A673 (cell line): ENCODE measurements at regions not wholly inside any gene's neighbourhood (a gene's known extent, or its start where the extent isn't known, plus 50 kb on each side); places are given as distances from the start of the nearest gene placed in this dataset.

Experiments used
- BruUV-seq: library from RNA; stranded (reverse); fragments of 400-500 nt; replicated peaks from 2 replicates; lab custom pipeline; 2021; lab: Mats Ljungman, UMichigan
- CTCF ChIA-PET: fragments of 300-600 bp; sonication (Branson Sonifier 250); formaldehyde crosslinking; loops from one replicate; lab custom pipeline; 2022; ENCODE audit warnings: antibody characterized with exemption; lab: Charles Lee
- POLR2A ChIA-PET: fragments of 300-600 bp; sonication (Branson Sonifier 250); formaldehyde crosslinking; loops from one replicate; lab custom pipeline; 2022; ENCODE audit warnings: antibody characterized with exemption; ENCODE audit not compliant: low non-redundant PET; lab: Charles Lee
- DNase-seq: peaks from one replicate; pipeline ENCODE4 v3.0.0-alpha.2; 2015; ENCODE audit warnings: low spot score
- H3K27ac ChIP-seq: fragments of 200-600 bp; sonication (generic); 2 replicates; pipeline ENCODE4 v1.5.1; 2016; ENCODE audit warnings: mixed run types, low read depth, mild to moderate bottlenecking, mixed read lengths, antibody characterized with exemption, low read length; ENCODE audit not compliant: poor library complexity, severe bottlenecking
- H3K27me3 ChIP-seq: fragments of 200-600 bp; sonication (generic); replicated peaks from 2 replicates; pipeline ENCODE4 v1.6.1; 2017; ENCODE audit warnings: mixed run types, low read depth, mild to moderate bottlenecking, mixed read lengths, antibody characterized with exemption, low read length; ENCODE audit not compliant: insufficient read depth, poor library complexity
- H3K36me3 ChIP-seq: fragments of 200-600 bp; sonication (generic); 2 replicates; pipeline ENCODE4 v1.6.1; 2016; ENCODE audit warnings: mixed run types, mild to moderate bottlenecking, mixed read lengths, antibody characterized with exemption, low read length; ENCODE audit not compliant: insufficient read depth, poor library complexity, severe bottlenecking
- H3K4me1 ChIP-seq: fragments of 200-600 bp; sonication (generic); 2 replicates; pipeline ENCODE4 v1.6.1; 2017; ENCODE audit warnings: mixed run types, mild to moderate bottlenecking, mixed read lengths, antibody characterized with exemption, low read length; ENCODE audit not compliant: insufficient read depth, poor library complexity, severe bottlenecking
- H3K4me3 ChIP-seq: fragments of 200-600 bp; sonication (generic); 2 replicates; pipeline ENCODE4 v1.5.1; 2016; ENCODE audit warnings: low read depth, mixed run types, mild to moderate bottlenecking, mixed read lengths, low read length; ENCODE audit not compliant: poor library complexity, severe bottlenecking
- H3K9me3 ChIP-seq: fragments of 200-600 bp; sonication (generic); 2 replicates; pipeline ENCODE4 v1.6.1; 2016; ENCODE audit warnings: mixed run types, low read depth, mild to moderate bottlenecking, mixed read lengths, antibody characterized with exemption, low read length; ENCODE audit not compliant: poor library complexity, severe bottlenecking
- EZH2 ChIP-seq: fragments of 200-600 bp; sonication (generic); IDR thresholded peaks from 2 replicates; pipeline ENCODE4 v1.6.1; 2017; ENCODE audit warnings: borderline replicate concordance, low read depth, mild to moderate bottlenecking, mixed read lengths, antibody characterized with exemption, low read length; ENCODE audit not compliant: poor library complexity, severe bottlenecking
- intact Hi-C: fragments of 100-400 bp; cut with micrococcal nuclease; formaldehyde crosslinking; loops from one replicate; pipeline ENCODE4 v1.10.0; 2022; ENCODE audit not compliant: unreplicated experiment
- TF ChIP-seq, protein P1 (sequence below): fragments of 300-800, 200-600 bp; sonication (generic); conservative IDR thresholded peaks from 2 replicates; pipeline ENCODE4 v1.5.1; 2017; ENCODE audit warnings: low read depth, mild to moderate bottlenecking, antibody characterized with exemption, low read length, moderate library complexity, mixed read lengths

DNA sequence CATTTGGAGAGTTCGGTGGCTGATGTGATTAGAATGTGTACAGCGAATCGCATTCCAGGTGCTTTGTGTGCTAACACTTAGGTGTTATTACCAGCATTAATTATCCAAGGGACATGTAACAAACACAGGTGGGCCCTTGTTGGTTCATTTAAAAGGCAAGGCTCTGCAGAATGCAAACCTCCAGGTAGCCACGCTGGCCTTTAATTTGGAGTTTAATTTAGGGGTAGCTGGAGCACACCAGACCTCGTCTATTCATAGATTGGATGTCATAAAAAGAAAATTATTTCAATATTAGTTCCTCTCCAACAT lies 191.1 kb downstream of the MAT2B start:
- intact Hi-C loops = loop anchor here (1.0 to 10.0 kb wide), 2 partner anchors 308 to 808 kb away; no protein-coding TSS in a partner anchor
- Histone ChIP-seq H3K36me3 (no peaks in the 10 kb centered on the region), H3K27ac (no peak overlapping the region), H3K4me1 (no peaks in the 10 kb centered on the region), H3K4me3 (no peak overlapping the region), H3K9me3 (no peaks in the 10 kb centered on the region), H3K27me3 (peaks cover 55% of the 10 kb centered on the region)
- POLR2A ChIA-PET = no interaction called here
- no peak for DNase-seq
- CTCF ChIA-PET = no interaction called here
- TF ChIP-seq, protein P1, sequence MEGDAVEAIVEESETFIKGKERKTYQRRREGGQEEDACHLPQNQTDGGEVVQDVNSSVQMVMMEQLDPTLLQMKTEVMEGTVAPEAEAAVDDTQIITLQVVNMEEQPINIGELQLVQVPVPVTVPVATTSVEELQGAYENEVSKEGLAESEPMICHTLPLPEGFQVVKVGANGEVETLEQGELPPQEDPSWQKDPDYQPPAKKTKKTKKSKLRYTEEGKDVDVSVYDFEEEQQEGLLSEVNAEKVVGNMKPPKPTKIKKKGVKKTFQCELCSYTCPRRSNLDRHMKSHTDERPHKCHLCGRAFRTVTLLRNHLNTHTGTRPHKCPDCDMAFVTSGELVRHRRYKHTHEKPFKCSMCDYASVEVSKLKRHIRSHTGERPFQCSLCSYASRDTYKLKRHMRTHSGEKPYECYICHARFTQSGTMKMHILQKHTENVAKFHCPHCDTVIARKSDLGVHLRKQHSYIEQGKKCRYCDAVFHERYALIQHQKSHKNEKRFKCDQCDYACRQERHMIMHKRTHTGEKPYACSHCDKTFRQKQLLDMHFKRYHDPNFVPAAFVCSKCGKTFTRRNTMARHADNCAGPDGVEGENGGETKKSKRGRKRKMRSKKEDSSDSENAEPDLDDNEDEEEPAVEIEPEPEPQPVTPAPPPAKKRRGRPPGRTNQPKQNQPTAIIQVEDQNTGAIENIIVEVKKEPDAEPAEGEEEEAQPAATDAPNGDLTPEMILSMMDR = no peak
- TF ChIP-seq EZH2 = no peak
- BruUV-seq = no TSS peak

DNA sequence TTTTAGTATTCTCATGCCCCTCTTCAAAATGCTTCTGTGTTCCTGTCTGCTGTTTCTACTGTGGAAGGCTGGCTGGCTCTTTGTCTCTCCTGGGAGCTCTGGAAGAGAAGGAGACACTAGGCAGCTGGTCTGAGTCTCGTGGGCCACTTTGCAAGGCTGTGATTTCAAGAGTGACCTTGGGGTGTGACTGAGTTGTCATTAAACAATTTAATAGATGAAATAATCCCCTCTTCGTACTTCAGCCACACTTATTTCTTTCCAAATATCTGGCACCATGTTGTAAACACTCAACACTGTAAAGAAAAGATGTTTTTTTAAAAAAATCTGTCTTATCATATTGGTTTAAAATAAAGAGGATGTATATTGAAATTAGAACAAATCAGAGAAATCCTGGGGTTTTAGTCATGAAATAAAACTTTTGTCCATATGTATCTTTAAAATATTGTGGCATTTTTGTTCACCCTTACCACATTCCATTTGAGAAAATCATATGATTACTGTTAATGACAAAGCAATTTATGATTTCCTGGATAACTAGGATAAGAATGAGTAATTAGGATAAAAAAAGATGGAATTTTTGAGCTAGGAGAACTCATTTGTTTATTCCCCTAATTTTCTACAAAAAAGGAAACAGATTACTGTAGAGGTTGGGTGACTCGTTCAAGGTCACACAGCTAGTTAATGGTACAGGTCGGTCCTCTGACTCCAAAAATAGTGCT lies 200.8 kb downstream of the MAT2B start:
- H3K4me1 ChIP-seq = no peaks in the 10 kb centered on the region
- no TSS peak for BruUV-seq
- no peaks in the 10 kb centered on the region for H3K9me3 ChIP-seq
- DNase-seq = no peak
- H3K36me3 ChIP-seq = no peaks in the 10 kb centered on the region
- intact Hi-C loops = no loop called here
- no peak for TF ChIP-seq EZH2
- TF ChIP-seq, protein P1 = no peak
- POLR2A ChIA-PET = no interaction called here
- H3K27ac ChIP-seq = no peak overlapping the region
- CTCF ChIA-PET = no interaction called here
- no peak overlapping the region for H3K4me3 ChIP-seq
- H3K27me3 ChIP-seq = peaks cover 58% of the 10 kb centered on the region

GRCh38 chr5:163712011-163712410 lies 206.6 kb downstream of the MAT2B start:
- Histone ChIP-seq H3K9me3 (no peaks in the 10 kb centered on the region), H3K4me3 (no peak overlapping the region), H3K27ac (no peak overlapping the region), H3K4me1 (no peaks in the 10 kb centered on the region), H3K27me3 (peaks cover 24% of the 10 kb centered on the region), H3K36me3 (no peaks in the 10 kb centered on the region)
- BruUV-seq = no TSS peak
- no peak for DNase-seq
- intact Hi-C loops = no loop called here
- ChIA-PET POLR2A (no interaction called here), CTCF (no interaction called here)
- TF ChIP-seq, protein P1 = no peak
- no peak for TF ChIP-seq EZH2
